HG02973 (cell line): ENCODE measurements at regions not wholly inside any gene's neighbourhood (a gene's known extent, or its start where the extent isn't known, plus 50 kb on each side); places are given as distances from the start of the nearest gene placed in this dataset.

Experiments used
- ATAC-seq: cut with Tn5 transposase; IDR thresholded peaks from one replicate; pipeline ENCODE4 v1.9.1; 2021; ENCODE audit warnings: moderate library complexity; ENCODE audit not compliant: unreplicated experiment

GRCh38 chr1:244974550-244974949, 110.2 kb upstream of the HNRNPU start:
- no peak for ATAC-seq

DNA sequence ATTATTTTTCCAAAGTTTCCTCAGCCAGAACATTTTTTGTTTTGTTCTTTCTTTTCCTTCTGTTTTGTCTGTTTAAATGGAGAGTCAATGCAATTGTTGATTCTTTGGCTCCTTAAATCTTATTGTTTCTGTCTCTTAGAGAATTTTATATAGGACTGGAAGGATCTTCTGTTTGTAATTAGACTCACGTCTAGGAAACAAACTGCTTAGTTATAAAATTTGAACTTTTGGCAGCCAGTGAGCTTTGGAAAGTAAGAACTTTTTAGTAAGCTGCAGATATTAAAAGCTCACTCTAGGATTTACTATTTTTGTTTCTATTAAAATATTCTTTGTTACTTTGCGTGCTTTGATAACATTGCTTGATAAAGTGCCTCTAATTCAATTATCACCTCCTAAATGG, 109.8 kb upstream of the HNRNPU start:
- no peak for ATAC-seq

DNA sequence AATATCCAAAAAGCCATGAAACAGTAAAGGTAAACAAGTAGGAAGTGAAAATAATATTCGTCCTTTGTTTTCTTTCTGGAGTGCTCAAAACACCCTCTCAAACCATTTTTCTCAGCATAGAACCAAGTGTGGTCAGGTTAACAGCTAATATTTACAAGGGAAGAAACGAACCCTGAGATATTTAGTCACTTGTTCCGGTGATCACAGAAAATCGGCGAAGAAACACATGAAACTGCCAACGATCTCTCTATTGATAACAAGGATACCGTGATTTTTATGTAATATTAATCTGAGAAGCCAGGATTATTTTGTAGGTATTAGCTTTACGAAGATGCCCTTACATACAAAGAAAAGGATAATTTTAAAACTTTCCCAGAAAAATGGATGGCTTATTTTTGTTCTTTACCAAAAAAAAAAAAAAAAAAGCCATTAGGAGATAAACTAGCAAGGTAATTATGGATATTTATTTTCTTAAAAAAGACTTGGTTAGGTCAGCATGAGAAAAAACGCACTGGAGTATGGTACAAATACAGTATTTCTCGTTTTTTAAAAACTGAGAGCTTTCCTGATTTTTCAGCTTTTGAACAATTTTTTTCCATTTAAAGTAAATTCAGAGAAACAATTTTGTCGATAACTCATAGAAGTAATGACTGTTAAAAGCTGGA, 107.3 kb upstream of the HNRNPU start:
- no peak for ATAC-seq

GRCh38 chr1:244970744-244971551, 106.6 kb upstream of the HNRNPU start:
- ATAC-seq = peak; percentile 60

DNA sequence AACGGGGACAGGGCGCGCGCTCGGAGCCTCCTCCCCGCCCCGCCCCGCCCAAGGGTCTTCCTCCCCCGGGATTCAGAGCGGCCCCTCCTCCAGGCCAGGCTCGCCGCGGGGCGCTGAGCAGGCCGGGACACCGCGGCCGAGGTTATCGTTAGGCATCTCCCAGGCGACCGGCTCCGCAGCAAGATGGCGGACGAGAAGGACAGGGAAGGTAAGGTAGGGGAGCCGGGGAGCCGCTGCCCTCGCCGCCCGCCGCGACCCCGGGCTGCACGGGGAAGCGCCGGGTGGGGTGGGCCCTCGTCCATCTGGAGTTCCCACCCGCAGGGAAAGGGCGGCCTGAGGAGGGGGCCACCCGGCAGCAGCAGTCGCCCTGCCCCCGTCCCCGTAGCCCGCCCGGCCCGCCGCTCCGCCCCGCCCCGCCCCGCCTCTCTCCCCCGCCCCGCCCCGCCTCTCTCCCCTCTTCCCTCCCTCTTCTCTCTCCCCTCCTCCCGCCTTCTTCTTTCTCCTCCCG, 105.9 kb upstream of the HNRNPU start:
- peak; percentile 60 for ATAC-seq

DNA sequence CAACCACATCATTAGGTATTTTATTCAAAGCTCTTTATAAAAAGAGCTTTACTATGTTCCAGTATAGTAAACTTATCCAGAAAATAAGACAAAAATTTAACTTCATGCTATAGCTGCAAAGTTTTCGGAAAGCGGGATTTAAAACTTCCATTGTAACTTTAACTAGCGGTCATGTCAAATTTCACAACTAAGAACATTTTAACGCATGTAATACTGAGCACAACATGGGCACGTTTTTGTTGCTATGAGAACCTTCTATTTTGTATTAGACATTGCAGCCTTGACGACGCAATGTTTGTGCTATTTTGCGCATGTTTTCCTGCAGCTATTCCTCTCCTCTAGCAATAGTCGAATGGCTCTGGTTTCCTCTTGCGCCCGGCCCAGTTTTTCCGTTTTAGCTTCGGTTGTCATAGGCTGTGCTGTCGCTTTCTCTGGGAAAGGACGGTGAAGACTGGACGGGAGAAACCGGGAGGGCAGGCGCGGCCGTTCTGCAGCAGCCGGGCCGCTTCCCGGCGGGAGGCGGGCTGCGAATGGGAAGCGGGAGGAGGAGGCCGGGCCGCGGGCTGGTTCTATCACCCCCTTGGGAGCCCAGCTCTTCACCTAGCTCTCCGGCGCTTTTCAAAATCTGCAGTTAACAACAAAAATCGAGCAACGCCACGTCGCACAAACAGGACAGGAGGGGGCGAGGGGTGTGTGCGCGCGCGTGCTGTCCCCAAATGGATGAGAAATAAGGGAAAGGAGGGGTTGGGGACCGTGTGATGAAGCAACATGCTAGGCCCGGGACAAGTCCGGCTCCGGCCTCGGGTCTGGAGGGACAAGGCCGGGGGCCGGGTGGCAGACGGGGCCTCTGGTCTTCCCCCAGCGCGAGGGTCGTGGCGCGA, 105.3 kb upstream of the HNRNPU start:
- peak; percentile 28 for ATAC-seq

DNA sequence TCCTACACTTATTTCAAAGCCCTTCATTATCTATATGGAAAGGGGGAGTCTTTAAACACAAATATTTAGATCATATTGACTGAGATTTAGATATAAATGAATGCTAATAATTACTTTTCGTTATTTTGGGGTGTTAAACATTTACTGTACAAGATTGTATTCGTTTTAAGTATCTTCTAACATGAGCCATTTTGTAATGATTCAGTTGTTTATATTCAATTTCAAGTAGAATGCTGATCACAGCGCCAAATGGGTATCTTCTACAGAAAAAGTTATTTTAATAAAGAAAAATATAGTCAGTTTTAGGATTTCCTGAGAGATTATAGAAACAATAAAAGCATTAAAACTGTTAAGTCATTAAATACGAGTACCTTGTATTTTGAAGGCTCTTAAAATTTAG, 104.5 kb upstream of the HNRNPU start:
- no peak for ATAC-seq

GRCh38 chr1:244968471-244968871, 104.1 kb upstream of the HNRNPU start:
- no peak for ATAC-seq

DNA sequence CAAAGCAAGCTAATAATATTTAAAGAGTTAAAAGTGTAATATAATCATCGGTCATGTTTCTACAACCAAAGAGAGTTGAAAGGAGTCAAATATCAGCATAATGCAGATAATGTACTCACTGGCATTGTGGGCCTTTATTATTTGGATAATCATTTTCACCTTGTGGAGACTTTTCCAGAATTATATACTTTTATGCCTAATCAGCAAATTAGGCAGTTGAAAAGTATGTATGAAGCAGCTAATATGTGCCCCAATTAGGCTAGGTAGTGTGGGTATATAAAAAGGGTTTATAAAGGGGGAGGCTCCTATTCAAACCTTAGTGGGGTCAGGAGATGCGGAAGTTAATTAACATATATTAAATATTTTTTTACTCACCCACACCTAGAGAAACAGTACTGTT, 102.8 kb upstream of the HNRNPU start:
- no peak for ATAC-seq

DNA sequence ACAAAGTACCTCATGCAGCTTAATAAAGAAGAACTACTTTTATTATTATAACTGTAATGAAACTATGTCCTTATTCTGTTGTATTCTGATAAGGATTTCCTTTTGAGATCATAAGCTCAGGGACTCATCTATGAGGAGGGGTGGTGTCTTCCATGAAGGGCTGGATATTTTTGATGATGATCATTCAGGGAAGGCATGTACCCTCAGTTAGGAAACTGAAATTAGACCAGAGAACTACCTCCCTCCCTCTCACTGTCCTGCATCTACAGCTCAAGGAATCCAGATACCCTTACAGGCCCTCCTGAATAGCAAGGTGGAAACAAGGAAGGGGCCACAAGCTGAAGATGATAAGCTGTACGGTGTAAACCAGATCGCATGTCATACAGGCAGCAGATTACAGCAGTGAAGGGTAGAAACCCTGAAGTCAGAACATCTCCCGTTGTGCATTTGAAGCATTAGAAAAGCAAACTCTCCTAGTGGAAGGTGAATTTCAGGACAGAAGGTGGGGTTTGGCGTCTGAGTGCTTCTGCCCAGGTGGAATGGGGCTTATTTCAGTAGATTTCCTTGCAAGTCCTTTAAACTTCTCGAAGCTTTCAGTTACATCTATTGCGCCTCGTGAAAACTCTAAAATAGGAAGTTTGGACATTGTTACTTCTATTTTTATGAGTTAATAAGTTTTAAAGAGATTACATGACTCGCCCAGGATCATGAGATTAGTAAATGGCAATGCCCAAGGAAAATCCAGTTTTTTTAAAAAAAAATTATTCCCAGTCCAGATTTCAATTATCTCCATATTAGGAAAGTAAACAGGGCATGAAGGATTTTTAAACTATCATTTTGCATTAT, 101.1 kb upstream of the HNRNPU start:
- ATAC-seq = no peak

- no peak for ATAC-seq
These were observed 100.0 kb upstream of the HNRNPU start for GRCh38 chr1:244964112-244964971.

DNA sequence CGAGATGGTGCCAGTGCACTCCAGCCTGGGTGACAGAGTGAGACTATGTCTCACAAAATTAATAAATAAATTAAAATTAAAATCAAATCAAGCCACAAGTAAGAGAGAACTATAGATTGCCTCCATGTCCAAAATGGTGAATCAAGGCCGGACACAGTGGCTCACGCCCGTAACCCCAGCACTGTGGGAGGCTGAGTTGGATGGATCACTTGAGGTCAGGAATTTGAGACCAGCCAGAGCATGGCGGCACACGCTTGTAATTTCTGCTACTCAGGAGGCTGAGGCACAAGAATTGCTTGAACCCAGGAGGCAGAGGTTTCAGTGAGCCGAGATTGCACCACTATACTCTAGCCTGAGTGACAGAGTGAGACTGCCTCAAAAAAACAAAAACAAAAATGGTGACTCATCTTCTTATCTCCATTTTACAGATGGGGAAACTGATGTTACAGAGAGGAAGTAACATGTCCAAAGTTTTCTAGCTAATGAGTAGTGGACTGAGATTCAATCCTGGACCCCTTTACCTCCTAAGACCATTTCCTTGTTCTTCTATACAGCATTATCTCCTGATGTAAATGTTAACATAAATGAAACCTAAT, 99.0 kb upstream of the HNRNPU start:
- ATAC-seq = no peak

DNA sequence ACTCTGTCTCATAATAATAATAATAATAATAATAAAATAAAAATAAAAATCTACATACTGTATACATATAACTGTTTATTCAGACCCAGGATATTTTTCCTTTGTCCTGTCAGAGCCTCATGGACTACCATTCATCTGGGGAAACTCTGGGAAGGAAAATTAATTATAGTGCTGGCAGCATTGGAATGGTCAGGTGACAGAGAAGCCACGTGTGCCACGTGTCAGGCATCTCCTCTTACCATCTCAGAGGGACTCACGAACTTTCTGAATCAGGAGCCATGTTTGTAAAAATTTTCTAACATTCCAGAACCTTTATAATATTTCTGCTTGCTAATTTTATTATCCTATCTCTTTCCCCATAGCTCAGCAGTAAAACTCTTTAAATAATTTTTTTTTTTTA, 97.8 kb upstream of the HNRNPU start:
- no peak for ATAC-seq

DNA sequence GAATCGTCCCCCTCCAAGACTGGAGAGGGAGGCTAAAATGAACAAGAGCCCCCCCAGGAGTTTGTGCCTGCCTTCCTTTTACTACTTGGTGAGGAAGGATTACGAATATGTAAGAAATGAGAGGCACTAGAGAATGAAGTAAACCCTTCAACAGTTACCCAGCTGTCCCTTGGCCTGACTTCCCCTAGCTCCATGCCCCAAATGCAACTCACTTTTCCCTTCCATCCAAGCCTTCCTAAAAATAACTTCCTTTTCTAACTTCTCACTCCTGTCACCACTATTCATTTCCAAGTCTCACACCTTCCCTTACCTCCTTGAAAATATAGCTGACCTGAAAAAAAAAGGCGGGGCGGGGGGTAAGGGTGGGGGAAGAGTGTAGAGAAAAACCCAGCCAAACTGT, 96.6 kb upstream of the HNRNPU start:
- ATAC-seq = no peak

DNA sequence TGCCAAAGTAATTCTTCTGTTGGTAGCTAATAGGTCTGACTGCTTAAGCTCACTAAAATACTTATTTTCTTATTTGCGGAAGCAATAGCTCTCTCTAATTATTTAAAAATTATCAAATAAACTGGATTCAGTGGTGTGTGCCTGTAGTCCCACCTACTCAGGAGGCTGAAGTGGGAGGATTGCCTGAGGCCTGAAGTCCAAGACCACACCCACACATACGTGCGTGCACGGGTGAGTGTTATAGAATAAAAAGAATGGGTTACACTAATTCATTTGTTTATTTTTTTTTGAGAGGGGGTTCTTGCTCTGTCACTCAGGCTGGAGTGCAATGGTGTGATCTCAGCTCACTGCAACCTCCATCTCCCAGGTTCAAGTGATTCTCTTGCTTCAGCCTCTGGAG, 94.2 kb upstream of the HNRNPU start:
- ATAC-seq = no peak

- no peak for ATAC-seq
These were observed 93.2 kb upstream of the HNRNPU start for GRCh38 chr1:244957525-244957924.

DNA sequence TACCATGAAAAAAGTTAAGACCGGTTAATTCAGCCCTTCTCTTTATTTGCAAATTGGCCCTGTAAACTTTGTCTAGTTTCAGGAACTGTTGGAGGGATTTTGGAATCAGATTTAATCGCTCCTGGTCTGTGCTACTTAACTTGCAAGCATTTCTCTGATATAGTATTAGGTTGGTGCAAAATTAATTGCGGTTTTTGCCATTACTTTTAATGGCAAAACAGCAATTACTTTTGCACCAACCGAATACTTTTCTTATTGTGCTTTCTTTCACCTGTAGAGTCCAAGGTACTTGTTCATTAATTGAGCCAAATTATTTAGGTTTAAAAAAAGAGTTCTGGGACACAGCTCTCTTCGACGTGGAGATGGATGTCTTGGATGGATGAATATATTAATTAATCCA, 92.8 kb upstream of the HNRNPU start:
- no peak for ATAC-seq

GRCh38 chr1:244955661-244956060, 91.3 kb upstream of the HNRNPU start:
- ATAC-seq = no peak

GRCh38 chr1:244954359-244954758, 90.0 kb upstream of the HNRNPU start:
- ATAC-seq = no peak
